Subcutaneous abdominal adipose tissue (tissue), 5 donors: ENCODE measurements at regions not wholly inside any gene's neighbourhood (a gene's known extent, or its start where the extent isn't known, plus 50 kb on each side); places are given as distances from the start of the nearest gene placed in this dataset.

Source experiments
- H3K27ac ChIP-seq: one replicate; pipeline ENCODE4 v1.7.0; 2013; ENCODE audit warnings: low read depth, mild to moderate bottlenecking, inconsistent platforms, low read length, moderate library complexity
- H3K27me3 ChIP-seq, 5 donors: one replicate each; pipeline ENCODE4 v1.7.0; 2013; ENCODE audit warnings: low read length in 5 of 5, inconsistent platforms in 1 of 5; ENCODE audit not compliant: control insufficient read depth in 5 of 5, insufficient read depth in 4 of 5
- H3K36me3 ChIP-seq, 5 donors: one replicate each; pipeline ENCODE4 v1.7.0; 2013; ENCODE audit warnings: low read length in 5 of 5; ENCODE audit not compliant: control insufficient read depth in 5 of 5, insufficient read depth in 5 of 5
- H3K4me1 ChIP-seq, 5 donors: one replicate each; pipeline ENCODE4 v1.7.0; 2013; ENCODE audit warnings: low read length in 5 of 5, mild to moderate bottlenecking in 3 of 5, moderate library complexity in 1 of 5; ENCODE audit not compliant: control insufficient read depth in 5 of 5, insufficient read depth in 5 of 5
- H3K4me3 ChIP-seq, 5 donors: one replicate each; pipeline ENCODE4 v1.7.0; 2013; ENCODE audit warnings: low read length in 5 of 5, low read depth in 1 of 5
- H3K9ac ChIP-seq, 5 donors: one replicate each; pipeline ENCODE4 v1.7.0; 2013; ENCODE audit warnings: low read length in 5 of 5, mild to moderate bottlenecking in 4 of 5, moderate library complexity in 3 of 5
- H3K9me3 ChIP-seq, 5 donors: one replicate each; pipeline ENCODE4 v1.7.0; 2013; ENCODE audit warnings: low read length in 5 of 5; ENCODE audit not compliant: control insufficient read depth in 5 of 5
- donor health status: healthy.
- donor health status: healthy.
- donor health status: healthy.
- donor health status: healthy.
- donor health status: healthy.

DNA sequence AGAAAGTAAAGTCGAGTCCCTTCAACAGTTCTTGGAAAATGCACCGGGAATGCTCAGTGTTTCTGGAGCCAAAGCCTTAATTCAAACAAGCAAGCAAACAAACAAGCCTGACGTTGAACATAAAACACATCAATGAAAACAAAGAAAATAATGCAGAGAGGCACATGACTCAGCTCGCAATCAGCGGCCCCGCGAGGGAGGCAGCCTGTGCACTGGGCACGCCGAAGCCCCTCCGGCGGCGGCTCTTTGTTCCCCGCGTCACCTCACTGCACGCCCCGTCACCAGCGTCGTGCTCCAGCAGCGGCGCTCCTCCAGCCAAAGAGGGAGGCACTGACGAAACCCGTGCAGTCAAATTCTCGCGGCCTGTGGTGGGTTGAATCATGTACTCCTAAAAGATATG, 151.5 kb downstream of the DNAJB6 start:
- Histone ChIP-seq H3K4me1 (peaks cover 0 to 2% (median 0%) of the 10 kb centered on the region in 5 donors), H3K36me3 (no peaks in the 10 kb centered on the region), H3K27me3 (peaks cover 5 to 17% (median 13%) of the 10 kb centered on the region in 5 donors), H3K4me3 (no peak overlapping the region), H3K27ac (no peak overlapping the region), H3K9ac (no peak overlapping the region), H3K9me3 (peaks cover 0 to 15% (median 4%) of the 10 kb centered on the region in 5 donors)

DNA sequence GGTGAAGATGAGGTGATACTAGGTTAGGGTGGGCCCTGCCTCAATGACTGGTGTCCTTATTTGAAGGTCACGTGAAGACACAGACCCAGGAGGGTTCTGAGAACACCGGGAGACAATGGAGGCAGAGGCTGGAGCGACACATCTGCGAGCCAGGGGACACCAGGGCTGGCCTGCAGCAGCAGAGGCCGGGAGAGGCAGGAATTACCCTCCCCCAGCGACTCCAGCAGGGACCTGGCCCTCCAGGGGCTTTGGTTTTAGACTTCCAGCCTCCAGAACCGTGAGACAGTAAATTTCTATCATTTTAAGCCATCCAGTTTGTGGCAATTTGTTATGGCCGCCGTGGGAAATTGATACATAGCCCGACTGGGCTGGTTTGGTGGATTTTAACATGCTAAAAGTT, 152.2 kb downstream of the DNAJB6 start:
- no peak overlapping the region for H3K4me3 ChIP-seq
- no peaks in the 10 kb centered on the region for H3K36me3 ChIP-seq
- peaks cover 5 to 15% (median 11%) of the 10 kb centered on the region in 5 donors for H3K27me3 ChIP-seq
- H3K27ac ChIP-seq = no peak overlapping the region
- no peak overlapping the region for H3K9ac ChIP-seq
- H3K9me3 ChIP-seq = peaks cover 0 to 15% (median 4%) of the 10 kb centered on the region in 5 donors
- peaks cover 0 to 2% (median 0%) of the 10 kb centered on the region in 5 donors for H3K4me1 ChIP-seq
